Left lung (tissue), 4 donors: ENCODE measurements at regions not wholly inside any gene's neighbourhood (a gene's known extent, or its start where the extent isn't known, plus 50 kb on each side); places are given as distances from the start of the nearest gene placed in this dataset.

Experiments used
- ATAC-seq: fragments of 200-7000 bp; cut with Tn5 transposase; one replicate; pipeline ENCODE4 v1.9.1; 2020; ENCODE audit warnings: moderate library complexity
- DNase-seq, 4 donors: peaks; one replicate each; pipeline ENCODE4 v3.0.0-alpha.2; 2013 to 2020
- H3K27ac ChIP-seq, 2 donors: fragments of 200-600 bp; sonication (generic) in 1 of 2; one replicate each; pipeline versions ENCODE4 v1.5.0 to v1.8.0; 2020 to 2021
- H3K27me3 ChIP-seq, 2 donors: fragments of 200-600 bp; sonication (generic) in 1 of 2; one replicate each; pipeline versions ENCODE4 v1.5.0 to v1.8.0; 2020 to 2021
- H3K36me3 ChIP-seq, 2 donors: fragments of 200-600 bp; sonication (generic) in 1 of 2; one replicate each; pipeline versions ENCODE4 v1.5.0 to v1.8.0; 2020 to 2021
- H3K4me1 ChIP-seq, 2 donors: fragments of 200-600 bp; one replicate each; pipeline ENCODE4 v1.8.0; 2021
- H3K4me3 ChIP-seq, 2 donors: fragments of 200-600 bp; sonication (generic) in 1 of 2; one replicate each; pipeline versions ENCODE4 v1.5.0 to v1.8.0; 2020 to 2021; ENCODE audit warnings: mild to moderate bottlenecking in 1 of 2
- H3K9me3 ChIP-seq, 2 donors: fragments of 200-600 bp; sonication (generic) in 1 of 2; one replicate each; pipeline versions ENCODE4 v1.5.0 to v1.8.0; 2020 to 2021
- CTCF ChIP-seq, 2 donors: fragments of 200-600 bp; sonication (generic) in 1 of 2; IDR thresholded peaks; one replicate each; pipeline versions ENCODE4 v1.5.0 to v1.8.0; 2021; ENCODE audit warnings: antibody characterized with exemption in 2 of 2
- intact Hi-C, 2 donors: fragments of 100-400 bp; cut with DNase I; formaldehyde crosslinking; loops; one replicate each; pipeline versions ENCODE4 v1.11.2 to v1.14.2; 2022
- donor health status: DM: no; HTN: yes; CAD: no.
- donor health status: DM: no; HTN: no; CAD: no.

DNA sequence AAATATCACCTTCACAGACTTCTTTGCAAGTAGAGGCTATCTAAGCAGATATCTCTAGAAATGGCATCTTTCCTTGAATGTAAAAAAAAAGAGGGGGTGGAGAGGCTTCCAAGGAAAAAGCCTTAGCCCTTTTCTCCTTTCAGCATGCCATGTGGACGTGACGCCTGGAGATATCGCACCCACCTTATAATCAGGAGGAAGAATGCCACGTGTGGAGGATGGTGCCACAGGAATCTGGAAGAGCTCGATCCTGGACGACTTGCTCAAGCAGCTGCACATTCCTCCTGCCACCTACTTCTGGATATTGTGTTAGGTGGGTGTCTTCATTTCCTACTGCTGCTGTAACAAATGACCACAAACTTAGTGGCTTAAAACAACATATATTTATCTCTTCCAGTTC lies 203.6 kb downstream of the NUAK1 start:
- no peak for TF ChIP-seq CTCF (IDR thresholded peaks at IDR 0.05)
- H3K27me3 ChIP-seq, result no peaks in the 10 kb centered on the region
- no peak for DNase-seq
- H3K9me3 ChIP-seq, result no peaks in the 10 kb centered on the region
- no peak overlapping the region for H3K27ac ChIP-seq
- no peak overlapping the region for H3K4me3 ChIP-seq
- intact Hi-C loops, result no loop called here
- H3K36me3 ChIP-seq, result no peaks in the 10 kb centered on the region
- ATAC-seq, result no peak
- H3K4me1 ChIP-seq, result peaks cover 0 to 12% of the 10 kb centered on the region in 2 donors

GRCh38 chr12:105935981-105936380 lies 202.8 kb downstream of the NUAK1 start:
- intact Hi-C loops, result no loop called here
- Histone ChIP-seq H3K27ac (no peak overlapping the region), H3K4me3 (no peak overlapping the region), H3K36me3 (no peaks in the 10 kb centered on the region), H3K27me3 (no peaks in the 10 kb centered on the region), H3K9me3 (no peaks in the 10 kb centered on the region), H3K4me1 (peaks cover 0 to 12% of the 10 kb centered on the region in 2 donors)
- no peak for TF ChIP-seq CTCF (IDR thresholded peaks at IDR 0.05)
- ATAC-seq (no peak), DNase-seq (no peak)

- Histone ChIP-seq H3K27me3 (no peaks in the 10 kb centered on the region), H3K4me1 (peaks cover 0 to 12% of the 10 kb centered on the region in 2 donors), H3K4me3 (no peak overlapping the region), H3K27ac (no peak overlapping the region), H3K9me3 (no peaks in the 10 kb centered on the region), H3K36me3 (no peaks in the 10 kb centered on the region)
- DNase-seq, result no peak
- TF ChIP-seq CTCF (IDR thresholded peaks at IDR 0.05), result no peak
- ATAC-seq, result no peak
- intact Hi-C loops, result no loop called here
These were observed 202.3 kb downstream of the NUAK1 start for GRCh38 chr12:105936496-105936895.

DNA sequence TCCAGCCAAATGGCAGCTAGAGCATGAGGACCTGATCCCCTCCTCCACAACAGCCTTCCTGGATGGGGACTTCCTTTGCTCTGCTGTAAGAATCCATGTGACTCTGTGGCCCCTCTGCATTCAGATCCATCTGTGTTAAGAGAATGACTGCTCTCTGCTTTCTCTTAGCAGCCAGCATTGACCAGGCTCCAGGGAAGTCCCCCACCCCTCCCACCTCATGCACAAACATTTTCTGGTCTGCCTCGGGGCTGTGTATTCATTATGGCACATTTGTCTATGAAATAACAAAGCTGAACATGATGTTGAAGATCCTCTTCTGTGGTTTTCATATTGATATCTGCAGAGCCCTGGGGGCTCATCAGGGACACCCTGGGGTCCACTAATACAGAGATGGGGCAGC lies 201.7 kb downstream of the NUAK1 start:
- Histone ChIP-seq H3K27me3 (no peaks in the 10 kb centered on the region), H3K36me3 (no peaks in the 10 kb centered on the region), H3K9me3 (no peaks in the 10 kb centered on the region), H3K4me3 (no peak overlapping the region), H3K4me1 (peaks cover 0 to 12% of the 10 kb centered on the region in 2 donors), H3K27ac (no peak overlapping the region)
- intact Hi-C loops, result no loop called here
- DNase-seq (no peak), ATAC-seq (no peak)
- TF ChIP-seq CTCF (IDR thresholded peaks at IDR 0.05), result no peak

- H3K27ac ChIP-seq, result no peak overlapping the region
- H3K9me3 ChIP-seq, result no peaks in the 10 kb centered on the region
- H3K4me1 ChIP-seq, result peaks cover 0 to 6% of the 10 kb centered on the region in 2 donors
- H3K4me3 ChIP-seq, result no peak overlapping the region
- no peak for DNase-seq
- no peak for TF ChIP-seq CTCF (IDR thresholded peaks at IDR 0.05)
- no peak for ATAC-seq
- intact Hi-C loops, result no loop called here
- no peaks in the 10 kb centered on the region for H3K27me3 ChIP-seq
- H3K36me3 ChIP-seq, result no peaks in the 10 kb centered on the region
These were observed 199.5 kb downstream of the NUAK1 start for GRCh38 chr12:105939181-105939721.
